GM18870 (cell line): ENCODE measurements at regions not wholly inside any gene's neighbourhood (a gene's known extent, or its start where the extent isn't known, plus 50 kb on each side); places are given as distances from the start of the nearest gene placed in this dataset.

ENCODE experiments used
- ATAC-seq: cut with Tn5 transposase; IDR thresholded peaks from one replicate; pipeline ENCODE4 v1.9.1; 2021; ENCODE audit warnings: moderate library complexity; ENCODE audit not compliant: unreplicated experiment

- no peak for ATAC-seq
These were observed 109.6 kb upstream of the TMCO5A start for GRCh38 chr15:37824717-37825382.

GRCh38 chr15:37837276-37837675 is 97.2 kb upstream of the TMCO5A start:
- ATAC-seq: no peak

- ATAC-seq: no peak
These were observed 86.7 kb upstream of the TMCO5A start for GRCh38 chr15:37847776-37848175.

GRCh38 chr15:37856109-37856508 is 78.3 kb upstream of the TMCO5A start:
- ATAC-seq: no peak

- ATAC-seq: no peak
These were observed 73.5 kb upstream of the TMCO5A start for GRCh38 chr15:37860896-37861295.

GRCh38 chr15:37865687-37866086 is 68.8 kb upstream of the TMCO5A start:
- no peak for ATAC-seq

GRCh38 chr15:37870711-37871110 is 63.7 kb upstream of the TMCO5A start:
- ATAC-seq: no peak

- ATAC-seq: no peak
These were observed 61.8 kb upstream of the TMCO5A start for GRCh38 chr15:37872661-37873060.

GRCh38 chr15:37873336-37873735 is 61.1 kb upstream of the TMCO5A start:
- no peak for ATAC-seq

GRCh38 chr15:37876900-37877299 is 57.5 kb upstream of the TMCO5A start:
- ATAC-seq: no peak

GRCh38 chr15:37877851-37878741 is 56.3 kb upstream of the TMCO5A start:
- no peak for ATAC-seq

GRCh38 chr15:37880009-37880834 is 54.2 kb upstream of the TMCO5A start:
- ATAC-seq: no peak

GRCh38 chr15:37880835-37881153 is 53.6 kb upstream of the TMCO5A start:
- no peak for ATAC-seq

GRCh38 chr15:37881237-37882013 is 53.0 kb upstream of the TMCO5A start:
- no peak for ATAC-seq

GRCh38 chr15:37882640-37883039 is 51.8 kb upstream of the TMCO5A start:
- ATAC-seq: no peak
